ENCODE measurements at regions not wholly inside any gene's neighbourhood (a gene's known extent, or its start where the extent isn't known, plus 50 kb on each side); places are given as distances from the start of the nearest gene placed in this dataset.

- Histone ChIP-seq H3K4me3 (no peak overlapping the region), H3K9me3 (peaks cover 0 to 13% (median 7%) of the 10 kb centered on the region in 4 donors), H3K36me3 (no peaks in the 10 kb centered on the region), H3K4me1 (no peaks in the 10 kb centered on the region), H3K27ac (no peak overlapping the region), H3K27me3 (no peaks in the 10 kb centered on the region)
- no peak for TF ChIP-seq POLR2A (IDR thresholded peaks at IDR 0.05)
- no peak for TF ChIP-seq CTCF (IDR thresholded peaks at IDR 0.05)
- TF ChIP-seq POLR2AphosphoS5 (IDR thresholded peaks at IDR 0.05), result no peak
- TF ChIP-seq EP300 (IDR thresholded peaks at IDR 0.05), result no peak
- DNase-seq, result no peak
- intact Hi-C loops (cut with DNase I; ENCODE audit: low total_unique reads), result no loop called here
- 82 to 96% (median 90%) methylated on average over 1 of the region's 1 CpG for WGBS, 5 donors
Measured at GRCh38 chr5:18240971-18241370, 606.7 kb downstream of the TAF11L14 start.

- no peak for DNase-seq
- WGBS, 5 donors, result 74 to 81% (median 80%) methylated on average over 2 of the region's 2 CpGs
- Histone ChIP-seq H3K27me3 (no peaks in the 10 kb centered on the region), H3K4me1 (no peaks in the 10 kb centered on the region), H3K9me3 (peaks cover 0 to 17% (median 9%) of the 10 kb centered on the region in 4 donors), H3K4me3 (no peak overlapping the region), H3K36me3 (no peaks in the 10 kb centered on the region), H3K27ac (no peak overlapping the region)
- no peak for TF ChIP-seq CTCF (IDR thresholded peaks at IDR 0.05)
- no peak for TF ChIP-seq POLR2A (IDR thresholded peaks at IDR 0.05)
- TF ChIP-seq POLR2AphosphoS5 (IDR thresholded peaks at IDR 0.05), result no peak
- TF ChIP-seq EP300 (IDR thresholded peaks at IDR 0.05), result no peak
- intact Hi-C loops (cut with DNase I; ENCODE audit: low total_unique reads), result no loop called here
Measured at GRCh38 chr5:18243846-18244245, 609.6 kb downstream of the TAF11L14 start.

GRCh38 chr5:18244309-18244708 lies 610.0 kb downstream of the TAF11L14 start:
- Histone ChIP-seq H3K27me3 (no peaks in the 10 kb centered on the region), H3K9me3 (peaks cover 0 to 17% (median 9%) of the 10 kb centered on the region in 4 donors), H3K4me1 (no peaks in the 10 kb centered on the region), H3K4me3 (no peak overlapping the region), H3K36me3 (no peaks in the 10 kb centered on the region), H3K27ac (no peak overlapping the region)
- intact Hi-C loops (cut with DNase I; ENCODE audit: low total_unique reads), result no loop called here
- TF ChIP-seq POLR2AphosphoS5 (IDR thresholded peaks at IDR 0.05) (no peak), EP300 (IDR thresholded peaks at IDR 0.05) (no peak), POLR2A (IDR thresholded peaks at IDR 0.05) (no peak), CTCF (IDR thresholded peaks at IDR 0.05) (no peak)
- no peak for DNase-seq

GRCh38 chr5:18252559-18252958 lies 618.3 kb downstream of the TAF11L14 start:
- Histone ChIP-seq H3K4me3 (no peak overlapping the region), H3K27ac (no peak overlapping the region), H3K4me1 (no peaks in the 10 kb centered on the region), H3K9me3 (peaks cover 0 to 15% (median 9%) of the 10 kb centered on the region in 4 donors), H3K36me3 (no peaks in the 10 kb centered on the region), H3K27me3 (no peaks in the 10 kb centered on the region)
- intact Hi-C loops (cut with DNase I; ENCODE audit: low total_unique reads), result no loop called here
- DNase-seq, result no peak
- no peak for TF ChIP-seq EP300 (IDR thresholded peaks at IDR 0.05)
- no peak for TF ChIP-seq CTCF (IDR thresholded peaks at IDR 0.05)
- TF ChIP-seq POLR2AphosphoS5 (IDR thresholded peaks at IDR 0.05), result no peak
- TF ChIP-seq POLR2A (IDR thresholded peaks at IDR 0.05), result no peak
- WGBS, 5 donors, result 88 to 97% (median 95%) methylated on average over 3 of the region's 3 CpGs
